ENCODE measurements at regions not wholly inside any gene's neighbourhood (a gene's known extent, or its start where the extent isn't known, plus 50 kb on each side); places are given as distances from the start of the nearest gene placed in this dataset.

DNA sequence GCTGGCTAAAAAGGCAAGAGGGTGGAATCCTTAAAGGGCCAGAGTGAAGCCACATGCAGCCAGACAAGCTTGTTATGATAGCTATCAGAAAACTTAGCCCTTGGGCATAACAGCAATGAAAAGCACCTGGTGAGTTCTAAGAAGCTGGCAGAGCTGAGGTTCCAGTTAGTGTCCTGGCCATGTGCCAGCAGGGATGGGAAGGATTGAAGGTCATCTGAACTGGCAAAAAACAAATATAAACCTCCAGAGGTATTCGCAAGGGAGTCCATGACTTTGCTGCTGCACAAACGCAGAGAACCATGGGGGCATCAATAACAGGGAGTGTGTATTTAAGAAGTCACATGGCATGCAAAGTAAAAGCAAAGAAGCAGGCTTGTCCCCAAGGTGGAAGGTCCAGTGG lies 208.9 kb downstream of the FAM47A start:
- Histone ChIP-seq H3K27ac (ENCODE audit: control insufficient read depth, insufficient read depth) (no peak overlapping the region), H3K4me3 (no peak overlapping the region), H3K36me3 (ENCODE audit: control insufficient read depth in 2 of 2, insufficient read depth in 2 of 2, low read length in 1 of 2) (no peaks in the 10 kb centered on the region), H3K4me1 (ENCODE audit: control insufficient read depth, insufficient read depth, low read length) (no peaks in the 10 kb centered on the region), H3K9me3 (replicated peaks; ENCODE audit: control insufficient read depth, insufficient read depth, low read length) (no peaks in the 10 kb centered on the region), H3K4me2 (ENCODE audit: control insufficient read depth, insufficient read depth) (no peak overlapping the region), H3K27me3 (replicated peaks in 1 of 2; ENCODE audit: control insufficient read depth in 2 of 2, insufficient read depth in 2 of 2, low read length in 1 of 2) (no peaks in the 10 kb centered on the region), H3K9ac (ENCODE audit: control insufficient read depth, insufficient read depth, low read length) (no peak overlapping the region), H3K79me2 (ENCODE audit: control insufficient read depth, insufficient read depth, low read length) (no peaks in the 10 kb centered on the region), H2AFZ (ENCODE audit: control insufficient read depth, low read depth, low read length) (no peak overlapping the region), H4K20me1 (ENCODE audit: control insufficient read depth, insufficient read depth) (no peaks in the 10 kb centered on the region)
- FAIRE-seq (no peak), DNase-seq (ENCODE audit: low read depth, low spot score) (no peak), ATAC-seq (no peak)
- ChIA-PET SMC1A (ENCODE audit: uncharacterized antibody, unreplicated experiment) (no interaction called here), POLR2A (no interaction called here), CTCF (no interaction called here), RAD21 (ENCODE audit: unreplicated experiment) (no interaction called here)
- no TSS peak for BruUV-seq (replicated peaks)
- TF ChIP-seq TCF3 (IDR thresholded peaks at IDR 0.05; ENCODE audit: borderline replicate concordance, insufficient read depth, low read depth, low read length) (no peak), ETV6 (conservative IDR thresholded peaks at IDR 0.05 in 1 of 2, IDR thresholded peaks at IDR 0.05 in 1 of 2; ENCODE audit: borderline replicate concordance in 1 of 2, low read depth in 1 of 2) (no peak), IKZF2 (IDR thresholded peaks at IDR 0.05) (no peak), MEF2A (IDR thresholded peaks at IDR 0.05; ENCODE audit: insufficient read depth, low read depth, low read length) (no peak), CHD2 (IDR thresholded peaks at IDR 0.05; ENCODE audit: borderline replicate concordance, low read depth, low read length) (no peak), NR2C1 (IDR thresholded peaks at IDR 0.05) (no peak), POLR2AphosphoS5 (IDR thresholded peaks at IDR 0.05; ENCODE audit: low read length) (no peak), RELA (IDR thresholded peaks at IDR 0.05; ENCODE audit: borderline replicate concordance, partially characterized antibody) (no peak), CBFB (IDR thresholded peaks at IDR 0.05; ENCODE audit: low read depth) (no peak), STAT1 (conservative IDR thresholded peaks at IDR 0.05) (no peak)
- TF ChIP-seq, protein P1, sequence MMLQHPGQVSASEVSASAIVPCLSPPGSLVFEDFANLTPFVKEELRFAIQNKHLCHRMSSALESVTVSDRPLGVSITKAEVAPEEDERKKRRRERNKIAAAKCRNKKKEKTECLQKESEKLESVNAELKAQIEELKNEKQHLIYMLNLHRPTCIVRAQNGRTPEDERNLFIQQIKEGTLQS (IDR thresholded peaks at IDR 0.05; ENCODE audit: borderline replicate concordance, extremely low read depth, low read depth, low read length) = no peak
- TF ChIP-seq, protein P2, sequence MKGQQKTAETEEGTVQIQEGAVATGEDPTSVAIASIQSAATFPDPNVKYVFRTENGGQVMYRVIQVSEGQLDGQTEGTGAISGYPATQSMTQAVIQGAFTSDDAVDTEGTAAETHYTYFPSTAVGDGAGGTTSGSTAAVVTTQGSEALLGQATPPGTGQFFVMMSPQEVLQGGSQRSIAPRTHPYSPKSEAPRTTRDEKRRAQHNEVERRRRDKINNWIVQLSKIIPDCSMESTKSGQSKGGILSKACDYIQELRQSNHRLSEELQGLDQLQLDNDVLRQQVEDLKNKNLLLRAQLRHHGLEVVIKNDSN (IDR thresholded peaks at IDR 0.05; ENCODE audit: borderline replicate concordance, extremely low read length, insufficient read depth, low read depth, low read length) = no peak
- TF ChIP-seq, protein P3, sequence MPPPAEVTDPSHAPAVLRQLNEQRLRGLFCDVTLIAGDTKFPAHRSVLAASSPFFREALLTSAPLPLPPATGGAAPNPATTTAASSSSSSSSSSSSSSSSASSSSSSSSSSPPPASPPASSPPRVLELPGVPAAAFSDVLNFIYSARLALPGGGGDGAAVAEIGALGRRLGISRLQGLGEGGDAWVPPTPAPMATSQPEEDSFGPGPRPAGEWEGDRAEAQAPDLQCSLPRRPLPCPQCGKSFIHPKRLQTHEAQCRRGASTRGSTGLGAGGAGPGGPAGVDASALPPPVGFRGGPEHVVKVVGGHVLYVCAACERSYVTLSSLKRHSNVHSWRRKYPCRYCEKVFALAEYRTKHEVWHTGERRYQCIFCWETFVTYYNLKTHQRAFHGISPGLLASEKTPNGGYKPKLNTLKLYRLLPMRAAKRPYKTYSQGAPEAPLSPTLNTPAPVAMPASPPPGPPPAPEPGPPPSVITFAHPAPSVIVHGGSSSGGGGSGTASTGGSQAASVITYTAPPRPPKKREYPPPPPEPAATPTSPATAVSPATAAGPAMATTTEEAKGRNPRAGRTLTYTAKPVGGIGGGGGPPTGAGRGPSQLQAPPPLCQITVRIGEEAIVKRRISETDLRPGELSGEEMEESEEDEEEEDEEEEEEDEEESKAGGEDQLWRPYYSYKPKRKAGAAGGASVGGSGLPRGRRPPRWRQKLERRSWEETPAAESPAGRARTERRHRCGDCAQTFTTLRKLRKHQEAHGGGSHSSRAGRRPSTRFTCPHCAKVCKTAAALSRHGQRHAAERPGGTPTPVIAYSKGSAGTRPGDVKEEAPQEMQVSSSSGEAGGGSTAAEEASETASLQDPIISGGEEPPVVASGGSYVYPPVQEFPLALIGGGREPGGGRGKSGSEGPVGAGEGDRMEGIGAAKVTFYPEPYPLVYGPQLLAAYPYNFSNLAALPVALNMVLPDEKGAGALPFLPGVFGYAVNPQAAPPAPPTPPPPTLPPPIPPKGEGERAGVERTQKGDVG (CRISPR knock-in tag; IDR thresholded peaks at IDR 0.05) = no peak
- TF ChIP-seq, protein P4, sequence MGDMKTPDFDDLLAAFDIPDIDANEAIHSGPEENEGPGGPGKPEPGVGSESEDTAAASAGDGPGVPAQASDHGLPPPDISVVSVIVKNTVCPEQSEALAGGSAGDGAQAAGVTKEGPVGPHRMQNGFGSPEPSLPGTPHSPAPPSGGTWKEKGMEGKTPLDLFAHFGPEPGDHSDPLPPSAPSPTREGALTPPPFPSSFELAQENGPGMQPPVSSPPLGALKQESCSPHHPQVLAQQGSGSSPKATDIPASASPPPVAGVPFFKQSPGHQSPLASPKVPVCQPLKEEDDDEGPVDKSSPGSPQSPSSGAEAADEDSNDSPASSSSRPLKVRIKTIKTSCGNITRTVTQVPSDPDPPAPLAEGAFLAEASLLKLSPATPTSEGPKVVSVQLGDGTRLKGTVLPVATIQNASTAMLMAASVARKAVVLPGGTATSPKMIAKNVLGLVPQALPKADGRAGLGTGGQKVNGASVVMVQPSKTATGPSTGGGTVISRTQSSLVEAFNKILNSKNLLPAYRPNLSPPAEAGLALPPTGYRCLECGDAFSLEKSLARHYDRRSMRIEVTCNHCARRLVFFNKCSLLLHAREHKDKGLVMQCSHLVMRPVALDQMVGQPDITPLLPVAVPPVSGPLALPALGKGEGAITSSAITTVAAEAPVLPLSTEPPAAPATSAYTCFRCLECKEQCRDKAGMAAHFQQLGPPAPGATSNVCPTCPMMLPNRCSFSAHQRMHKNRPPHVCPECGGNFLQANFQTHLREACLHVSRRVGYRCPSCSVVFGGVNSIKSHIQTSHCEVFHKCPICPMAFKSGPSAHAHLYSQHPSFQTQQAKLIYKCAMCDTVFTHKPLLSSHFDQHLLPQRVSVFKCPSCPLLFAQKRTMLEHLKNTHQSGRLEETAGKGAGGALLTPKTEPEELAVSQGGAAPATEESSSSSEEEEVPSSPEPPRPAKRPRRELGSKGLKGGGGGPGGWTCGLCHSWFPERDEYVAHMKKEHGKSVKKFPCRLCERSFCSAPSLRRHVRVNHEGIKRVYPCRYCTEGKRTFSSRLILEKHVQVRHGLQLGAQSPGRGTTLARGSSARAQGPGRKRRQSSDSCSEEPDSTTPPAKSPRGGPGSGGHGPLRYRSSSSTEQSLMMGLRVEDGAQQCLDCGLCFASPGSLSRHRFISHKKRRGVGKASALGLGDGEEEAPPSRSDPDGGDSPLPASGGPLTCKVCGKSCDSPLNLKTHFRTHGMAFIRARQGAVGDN (IDR thresholded peaks at IDR 0.05) = no peak
- in situ Hi-C loops (cut with MboI) = no loop called here
- intact Hi-C loops (cut with micrococcal nuclease; ENCODE audit: unreplicated experiment) = no loop called here
- 0% methylated on average over 2 of the region's 2 CpGs for WGBS (ENCODE audit: insufficient coverage, insufficient replicate concordance, low lambda C conversion rate, missing lambda C conversion rate)
